ENCODE measurements at regions not wholly inside any gene's neighbourhood (a gene's known extent, or its start where the extent isn't known, plus 50 kb on each side); places are given as distances from the start of the nearest gene placed in this dataset.

GRCh38 chr1:5734414-5734813 is 257.8 kb downstream of the NPHP4 start:
- ATAC-seq: no peak
- 35% methylated on average over 4 of the region's 8 CpGs for WGBS (ENCODE audit: insufficient coverage, low coverage, low lambda C conversion rate, missing lambda C conversion rate)
- Histone ChIP-seq H3K36me3 (no peaks in the 10 kb centered on the region), H3K4me1 (no peaks in the 10 kb centered on the region), H3K27me3 (no peaks in the 10 kb centered on the region), H3K4me3 (no peak overlapping the region), H3K27ac (no peak overlapping the region), H3K9me3 (no peaks in the 10 kb centered on the region)
- TF ChIP-seq POLR2A (IDR thresholded peaks at IDR 0.05): no peak
- TF ChIP-seq CTCF (IDR thresholded peaks at IDR 0.05): no peak
- DNase-seq: peak in 2 of 3 donors; percentile 8 to 9
- intact Hi-C loops (cut with DNase I): no loop called here

- TF ChIP-seq POLR2A (IDR thresholded peaks at IDR 0.05): no peak
- no peak for TF ChIP-seq CTCF (IDR thresholded peaks at IDR 0.05)
- no peak overlapping the region for H3K27ac ChIP-seq
- no peaks in the 10 kb centered on the region for H3K36me3 ChIP-seq
- ATAC-seq (no peak), DNase-seq (peak in 1 of 3 donors; percentile 27)
- no peaks in the 10 kb centered on the region for H3K9me3 ChIP-seq
- H3K27me3 ChIP-seq: no peaks in the 10 kb centered on the region
- H3K4me3 ChIP-seq: no peak overlapping the region
- WGBS (ENCODE audit: insufficient coverage, low coverage, low lambda C conversion rate, missing lambda C conversion rate): 57% methylated on average over 6 of the region's 13 CpGs
- H3K4me1 ChIP-seq: no peaks in the 10 kb centered on the region
- intact Hi-C loops (cut with DNase I): no loop called here
Observed at GRCh38 chr1:5733596-5733995, 258.6 kb downstream of the NPHP4 start.

GRCh38 chr1:5731110-5731423 is 261.2 kb downstream of the NPHP4 start:
- no peaks in the 10 kb centered on the region for H3K27me3 ChIP-seq
- DNase-seq: peak in 2 of 3 donors; percentile 0 to 10

GRCh38 chr1:5730272-5731109 is 261.7 kb downstream of the NPHP4 start:
- peak in 2 of 3 donors; percentile 13 to 35 for DNase-seq
- intact Hi-C loops (cut with DNase I): no loop called here
- no peak for TF ChIP-seq CTCF (IDR thresholded peaks at IDR 0.05)
- TF ChIP-seq POLR2A (IDR thresholded peaks at IDR 0.05): no peak
- H3K4me1 ChIP-seq: no peaks in the 10 kb centered on the region
- 40% methylated on average over 2 of the region's 16 CpGs for WGBS (ENCODE audit: insufficient coverage, low coverage, low lambda C conversion rate, missing lambda C conversion rate)
- no peak overlapping the region for H3K4me3 ChIP-seq
- no peak for ATAC-seq
- H3K36me3 ChIP-seq: no peaks in the 10 kb centered on the region
- H3K27me3 ChIP-seq: no peaks in the 10 kb centered on the region
- H3K9me3 ChIP-seq: no peaks in the 10 kb centered on the region
- no peak overlapping the region for H3K27ac ChIP-seq

More at GRCh38 chr1:5731110-5731423, 261.2 kb downstream of the NPHP4 start:
- WGBS (ENCODE audit: insufficient coverage, low coverage, low lambda C conversion rate, missing lambda C conversion rate): 37% methylated on average over 2 of the region's 5 CpGs
- no peaks in the 10 kb centered on the region for H3K9me3 ChIP-seq
- TF ChIP-seq CTCF (IDR thresholded peaks at IDR 0.05) (no peak), POLR2A (IDR thresholded peaks at IDR 0.05) (no peak)
- ATAC-seq: no peak
- no peak overlapping the region for H3K27ac ChIP-seq
- no peaks in the 10 kb centered on the region for H3K36me3 ChIP-seq
- intact Hi-C loops (cut with DNase I): no loop called here
- no peaks in the 10 kb centered on the region for H3K4me1 ChIP-seq
- no peak overlapping the region for H3K4me3 ChIP-seq

Data from right lobe of liver (tissue), 6 donors.